Liver (tissue), 3 donors: ENCODE measurements at regions not wholly inside any gene's neighbourhood (a gene's known extent, or its start where the extent isn't known, plus 50 kb on each side); places are given as distances from the start of the nearest gene placed in this dataset.

Experiments used
- ATF3 ChIP-seq: IDR thresholded peaks from 2 replicates; pipeline ENCODE4 v1.6.1; 2016; ENCODE audit warnings: antibody characterized with exemption
- CTCF ChIP-seq: fragments of 150-350 bp; IDR thresholded peaks from 2 replicates; pipeline ENCODE4 v1.5.1; 2017; ENCODE audit warnings: improper control_type of control experiment, low read depth, low read length; ENCODE audit not compliant: missing input control
- GABPA ChIP-seq, 2 donors: IDR thresholded peaks in 1 of 2; conservative IDR thresholded peaks in 1 of 2; 2 replicates each; pipeline ENCODE4 v1.6.1; 2016; ENCODE audit warnings: antibody characterized with exemption in 2 of 2, mild to moderate bottlenecking in 1 of 2, moderate library complexity in 1 of 2
- JUND ChIP-seq, 2 donors: IDR thresholded peaks; 2 replicates each; pipeline ENCODE4 v1.6.1; 2016; ENCODE audit warnings: antibody characterized with exemption in 2 of 2
- REST ChIP-seq: IDR thresholded peaks from 2 replicates; pipeline ENCODE4 v1.6.1; 2016; ENCODE audit warnings: antibody characterized with exemption, mild to moderate bottlenecking
- SP1 ChIP-seq: IDR thresholded peaks from 2 replicates; pipeline ENCODE4 v1.6.1; 2018; ENCODE audit warnings: antibody characterized with exemption, mild to moderate bottlenecking
- TAF1 ChIP-seq: conservative IDR thresholded peaks from 2 replicates; pipeline ENCODE4 v1.6.1; 2016; ENCODE audit warnings: antibody characterized with exemption, mild to moderate bottlenecking
- YY1 ChIP-seq: IDR thresholded peaks from 2 replicates; pipeline ENCODE4 v1.6.1; 2016; ENCODE audit warnings: antibody characterized with exemption, mild to moderate bottlenecking
- TF ChIP-seq, protein P1 (sequence below): IDR thresholded peaks from 2 replicates; pipeline ENCODE4 v1.6.1; 2016; ENCODE audit warnings: antibody characterized with exemption
- donor health status: healthy.
- donor health status: healthy.

DNA sequence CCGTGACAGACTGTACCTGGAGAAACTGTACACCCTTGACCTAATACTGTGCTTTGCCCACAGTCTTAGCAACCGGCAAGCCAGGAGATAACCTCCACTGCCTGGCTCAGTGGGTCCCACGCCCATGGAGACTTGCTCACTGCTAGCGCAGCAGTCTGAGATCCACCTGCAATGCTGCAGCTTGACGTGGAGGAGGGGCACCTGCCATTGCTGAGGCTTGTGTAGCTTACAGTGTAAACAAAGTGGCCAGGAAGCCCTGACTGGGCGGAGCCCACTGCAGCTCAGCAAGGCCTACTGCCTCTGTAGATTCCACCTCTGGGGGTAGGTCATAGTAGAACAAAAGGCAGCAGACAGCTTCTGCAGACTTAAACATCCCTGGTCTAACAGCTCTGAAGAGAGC, 189.3 kb downstream of the EDEM1 start:
- TF ChIP-seq CTCF (no peak), JUND (IDR thresholded peaks at IDR 0.05) (no peak), ATF3 (no peak), YY1 (no peak), REST (no peak), GABPA (IDR thresholded peaks at IDR 0.05 in 1 of 2, conservative IDR thresholded peaks at IDR 0.05 in 1 of 2) (no peak), SP1 (no peak), TAF1 (no peak)
- TF ChIP-seq, protein P1, sequence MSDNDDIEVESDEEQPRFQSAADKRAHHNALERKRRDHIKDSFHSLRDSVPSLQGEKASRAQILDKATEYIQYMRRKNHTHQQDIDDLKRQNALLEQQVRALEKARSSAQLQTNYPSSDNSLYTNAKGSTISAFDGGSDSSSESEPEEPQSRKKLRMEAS = no peak
